Activated CD8-positive, alpha-beta memory T cell treated with anti-CD3 and anti-CD28 coated beads, Interleukin-2, amount 10 ng/mL, durations not matched to agents 7 days and 5 days (primary cell): ENCODE measurements at regions not wholly inside any gene's neighbourhood (a gene's known extent, or its start where the extent isn't known, plus 50 kb on each side); places are given as distances from the start of the nearest gene placed in this dataset.
A peak's percentile ranks its signal among the peaks of the same experiment; 100 is the strongest.
"Not testable (repeated sequence)": the region's sequence is repeated elsewhere in the genome, so short reads cannot be mapped to it uniquely, and the experiment has no call there.

Source experiments
- ATAC-seq: fragments of 150-1000 bp; cut with Tn5 transposase; one replicate; pipeline ENCODE4 v1.10.0; 2021; ENCODE audit warnings: moderate library complexity
- CTCF ChIA-PET: fragments of 350-600 bp; sonication (Branson Sonifier 250); formaldehyde crosslinking; loops from one replicate; lab custom pipeline; 2021; ENCODE audit warnings: antibody characterized with exemption; lab: Charles Lee
- DNase-seq: peaks from one replicate; pipeline ENCODE4 v3.0.0-alpha.2; 2020
- H3K27ac Mint-ChIP-seq: one replicate; pipeline ENCODE4 v1.8.0; 2021; ENCODE audit warnings: mild to moderate bottlenecking, mixed read lengths
- H3K27me3 Mint-ChIP-seq: one replicate; pipeline ENCODE4 v1.8.0; 2021; ENCODE audit warnings: mixed read lengths
- H3K36me3 Mint-ChIP-seq: one replicate; pipeline ENCODE4 v1.8.0; 2021; ENCODE audit warnings: mild to moderate bottlenecking, mixed read lengths
- H3K4me1 Mint-ChIP-seq: one replicate; pipeline ENCODE4 v1.8.0; 2021; ENCODE audit warnings: mixed read lengths
- H3K4me3 Mint-ChIP-seq: one replicate; pipeline ENCODE4 v1.8.0; 2021; ENCODE audit warnings: mild to moderate bottlenecking, moderate library complexity, mixed read lengths
- H3K9me3 Mint-ChIP-seq: one replicate; pipeline ENCODE4 v1.8.0; 2022; ENCODE audit warnings: low read depth, mixed read lengths

GRCh38 chr6:137309078-137309762 lies 90.0 kb upstream of the IFNGR1 start:
- DNase-seq (no peak), ATAC-seq (no peak)
- H3K4me1 Mint-ChIP-seq, result peaks cover 4% of the 10 kb centered on the region
- H3K27ac Mint-ChIP-seq, result no peak overlapping the region
- no peaks in the 10 kb centered on the region for H3K9me3 Mint-ChIP-seq
- peaks cover 5% of the 10 kb centered on the region for H3K27me3 Mint-ChIP-seq
- H3K4me3 Mint-ChIP-seq, result no peak overlapping the region
- CTCF ChIA-PET, result interaction anchor here (0.6 to 1.4 kb wide), 2 partner anchors 11 to 232 kb away, joined by 3 to 4 read pairs; no protein-coding TSS in a partner anchor
- H3K36me3 Mint-ChIP-seq, result no peaks in the 10 kb centered on the region

- peaks cover 3% of the 10 kb centered on the region for H3K4me1 Mint-ChIP-seq
- no peaks in the 10 kb centered on the region for H3K27me3 Mint-ChIP-seq
- CTCF ChIA-PET, result no interaction called here
- no peaks in the 10 kb centered on the region for H3K36me3 Mint-ChIP-seq
- H3K9me3 Mint-ChIP-seq, result no peaks in the 10 kb centered on the region
- no peak overlapping the region for H3K4me3 Mint-ChIP-seq
- H3K27ac Mint-ChIP-seq, result no peak overlapping the region
- DNase-seq (no peak), ATAC-seq (no peak)
These were observed 88.1 kb upstream of the IFNGR1 start for GRCh38 chr6:137307163-137307854.

GRCh38 chr6:137305691-137306090 lies 86.5 kb upstream of the IFNGR1 start:
- CTCF ChIA-PET, result interaction anchor here (1.0 kb wide), 1 partner anchor 8 kb away, joined by 3 read pairs; no protein-coding TSS in a partner anchor
- H3K27me3 Mint-ChIP-seq, result no peaks in the 10 kb centered on the region
- H3K4me3 Mint-ChIP-seq, result no peak overlapping the region
- no peak for ATAC-seq
- DNase-seq, result no peak
- H3K36me3 Mint-ChIP-seq, result no peaks in the 10 kb centered on the region
- no peaks in the 10 kb centered on the region for H3K9me3 Mint-ChIP-seq
- H3K4me1 Mint-ChIP-seq, result peaks cover 3% of the 10 kb centered on the region
- H3K27ac Mint-ChIP-seq, result no peak overlapping the region

GRCh38 chr6:137304020-137304780 lies 85.0 kb upstream of the IFNGR1 start:
- CTCF ChIA-PET, result interaction anchor here (1.1 to 1.3 kb wide), 2 partner anchors 9 to 11 kb away, joined by 3 to 4 read pairs; no protein-coding TSS in a partner anchor
- DNase-seq, result no peak

GRCh38 chr6:137303441-137303840 lies 84.3 kb upstream of the IFNGR1 start:
- H3K27me3 Mint-ChIP-seq, result peaks cover 3% of the 10 kb centered on the region
- H3K4me3 Mint-ChIP-seq, result no peak overlapping the region
- CTCF ChIA-PET, result interaction anchor here (1.3 kb wide), 1 partner anchor 11 kb away, joined by 3 read pairs; no protein-coding TSS in a partner anchor
- H3K27ac Mint-ChIP-seq, result no peak overlapping the region
- no peaks in the 10 kb centered on the region for H3K9me3 Mint-ChIP-seq
- H3K4me1 Mint-ChIP-seq, result no peaks in the 10 kb centered on the region
- H3K36me3 Mint-ChIP-seq, result no peaks in the 10 kb centered on the region
- ATAC-seq, result no peak
- DNase-seq, result no peak

More at GRCh38 chr6:137304020-137304780, 85.0 kb upstream of the IFNGR1 start:
- Mint-ChIP-seq H3K4me1 (peaks cover 2% of the 10 kb centered on the region), H3K27me3 (peaks cover 3% of the 10 kb centered on the region), H3K27ac (no peak overlapping the region), H3K4me3 (no peak overlapping the region), H3K9me3 (no peaks in the 10 kb centered on the region), H3K36me3 (no peaks in the 10 kb centered on the region)
- ATAC-seq, result no peak

- no peaks in the 10 kb centered on the region for H3K36me3 Mint-ChIP-seq
- CTCF ChIA-PET, result interaction anchor here (2.0 kb wide), 1 partner anchor 15 kb away, joined by 6 read pairs; no protein-coding TSS in a partner anchor
- no peak overlapping the region for H3K4me3 Mint-ChIP-seq
These were observed 80.5 kb upstream of the IFNGR1 start for GRCh38 chr6:137299681-137300080.

GRCh38 chr6:137297887-137298286 lies 78.7 kb upstream of the IFNGR1 start:
- no peaks in the 10 kb centered on the region for H3K36me3 Mint-ChIP-seq
- H3K4me3 Mint-ChIP-seq, result no peak overlapping the region
- CTCF ChIA-PET, result interaction anchor here (1.3 kb wide), 1 partner anchor 16 kb away, joined by 6 read pairs; no protein-coding TSS in a partner anchor
- H3K27ac Mint-ChIP-seq, result no peak overlapping the region
- H3K27me3 Mint-ChIP-seq, result peaks cover 9% of the 10 kb centered on the region
- H3K9me3 Mint-ChIP-seq, result no peaks in the 10 kb centered on the region
- H3K4me1 Mint-ChIP-seq, result no peaks in the 10 kb centered on the region
- no peak for DNase-seq
- ATAC-seq, result no peak

More at GRCh38 chr6:137299681-137300080, 80.5 kb upstream of the IFNGR1 start:
- Mint-ChIP-seq H3K27me3 (peaks cover 6% of the 10 kb centered on the region), H3K9me3 (no peaks in the 10 kb centered on the region), H3K4me1 (no peaks in the 10 kb centered on the region), H3K27ac (no peak overlapping the region)
- DNase-seq (no peak), ATAC-seq (no peak)

- H3K4me1 Mint-ChIP-seq, H3K36me3 Mint-ChIP-seq, H3K9me3 Mint-ChIP-seq, H3K27ac Mint-ChIP-seq, DNase-seq, H3K4me3 Mint-ChIP-seq, ATAC-seq: not testable (repeated sequence)
- H3K27me3 Mint-ChIP-seq, result peaks cover 13% of the 10 kb centered on the region
- CTCF ChIA-PET, result interaction anchor here (0.8 to 2.2 kb wide), 2 partner anchors 22 to 123 kb away, joined by 4 to 5 read pairs; no protein-coding TSS in a partner anchor
These were observed 73.1 kb upstream of the IFNGR1 start for GRCh38 chr6:137292326-137292725.

GRCh38 chr6:137291441-137291840 lies 72.3 kb upstream of the IFNGR1 start:
- Mint-ChIP-seq H3K9me3 (no peaks in the 10 kb centered on the region), H3K4me1 (peaks cover 9% of the 10 kb centered on the region), H3K36me3 (peaks cover 2% of the 10 kb centered on the region), H3K27me3 (peaks cover 13% of the 10 kb centered on the region), H3K4me3 (no peak overlapping the region), H3K27ac (no peak overlapping the region)
- DNase-seq (no peak), ATAC-seq (peak; percentile 45)
- CTCF ChIA-PET, result no interaction called here

- CTCF ChIA-PET, result interaction anchor here (4.3 kb wide), 1 partner anchor 24 kb away, joined by 15 read pairs; no protein-coding TSS in a partner anchor
- DNase-seq (no peak), ATAC-seq (no peak)
- Mint-ChIP-seq H3K4me3 (no peak overlapping the region), H3K27me3 (peaks cover 13% of the 10 kb centered on the region), H3K36me3 (peaks cover 2% of the 10 kb centered on the region), H3K4me1 (peaks cover 9% of the 10 kb centered on the region), H3K27ac (no peak overlapping the region), H3K9me3 (no peaks in the 10 kb centered on the region)
These were observed 71.5 kb upstream of the IFNGR1 start for GRCh38 chr6:137290601-137291261.

GRCh38 chr6:137286916-137287315 lies 67.7 kb upstream of the IFNGR1 start:
- Mint-ChIP-seq H3K36me3 (no peaks in the 10 kb centered on the region), H3K4me3 (no peak overlapping the region), H3K9me3 (no peaks in the 10 kb centered on the region), H3K4me1 (peaks cover 16% of the 10 kb centered on the region), H3K27ac (no peak overlapping the region), H3K27me3 (peaks cover 20% of the 10 kb centered on the region)
- ATAC-seq, result no peak
- CTCF ChIA-PET, result interaction anchor here (1.4 to 4.3 kb wide), 2 partner anchors 28 to 47 kb away, joined by 3 to 15 read pairs; no protein-coding TSS in a partner anchor
- no peak for DNase-seq

- CTCF ChIA-PET, result no interaction called here
- Mint-ChIP-seq H3K9me3 (no peaks in the 10 kb centered on the region), H3K27ac (no peak overlapping the region), H3K36me3 (no peaks in the 10 kb centered on the region), H3K4me1 (peaks cover 14% of the 10 kb centered on the region), H3K27me3 (peaks cover 20% of the 10 kb centered on the region), H3K4me3 (no peak overlapping the region)
- DNase-seq (no peak), ATAC-seq (no peak)
These were observed 67.2 kb upstream of the IFNGR1 start for GRCh38 chr6:137286368-137286767.
